ENCODE measurements at regions not wholly inside any gene's neighbourhood (a gene's known extent, or its start where the extent isn't known, plus 50 kb on each side); places are given as distances from the start of the nearest gene placed in this dataset.

- peak overlapping the region; percentile 65 to 71 for H3K4me3 ChIP-seq (replicated peaks in 1 of 2; ENCODE audit: low read depth in 2 of 2, low read length in 2 of 2)
- peak; percentile 37 to 39 for DNase-seq (ENCODE audit: low read depth in 2 of 2)
- TF ChIP-seq, protein P1, sequence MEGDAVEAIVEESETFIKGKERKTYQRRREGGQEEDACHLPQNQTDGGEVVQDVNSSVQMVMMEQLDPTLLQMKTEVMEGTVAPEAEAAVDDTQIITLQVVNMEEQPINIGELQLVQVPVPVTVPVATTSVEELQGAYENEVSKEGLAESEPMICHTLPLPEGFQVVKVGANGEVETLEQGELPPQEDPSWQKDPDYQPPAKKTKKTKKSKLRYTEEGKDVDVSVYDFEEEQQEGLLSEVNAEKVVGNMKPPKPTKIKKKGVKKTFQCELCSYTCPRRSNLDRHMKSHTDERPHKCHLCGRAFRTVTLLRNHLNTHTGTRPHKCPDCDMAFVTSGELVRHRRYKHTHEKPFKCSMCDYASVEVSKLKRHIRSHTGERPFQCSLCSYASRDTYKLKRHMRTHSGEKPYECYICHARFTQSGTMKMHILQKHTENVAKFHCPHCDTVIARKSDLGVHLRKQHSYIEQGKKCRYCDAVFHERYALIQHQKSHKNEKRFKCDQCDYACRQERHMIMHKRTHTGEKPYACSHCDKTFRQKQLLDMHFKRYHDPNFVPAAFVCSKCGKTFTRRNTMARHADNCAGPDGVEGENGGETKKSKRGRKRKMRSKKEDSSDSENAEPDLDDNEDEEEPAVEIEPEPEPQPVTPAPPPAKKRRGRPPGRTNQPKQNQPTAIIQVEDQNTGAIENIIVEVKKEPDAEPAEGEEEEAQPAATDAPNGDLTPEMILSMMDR (IDR thresholded peaks at IDR 0.05; ENCODE audit: low read depth, low read length), result no peak
Measured at GRCh38 chr14:89618330-89618708, 201.3 kb upstream of the FOXN3 start.

DNA sequence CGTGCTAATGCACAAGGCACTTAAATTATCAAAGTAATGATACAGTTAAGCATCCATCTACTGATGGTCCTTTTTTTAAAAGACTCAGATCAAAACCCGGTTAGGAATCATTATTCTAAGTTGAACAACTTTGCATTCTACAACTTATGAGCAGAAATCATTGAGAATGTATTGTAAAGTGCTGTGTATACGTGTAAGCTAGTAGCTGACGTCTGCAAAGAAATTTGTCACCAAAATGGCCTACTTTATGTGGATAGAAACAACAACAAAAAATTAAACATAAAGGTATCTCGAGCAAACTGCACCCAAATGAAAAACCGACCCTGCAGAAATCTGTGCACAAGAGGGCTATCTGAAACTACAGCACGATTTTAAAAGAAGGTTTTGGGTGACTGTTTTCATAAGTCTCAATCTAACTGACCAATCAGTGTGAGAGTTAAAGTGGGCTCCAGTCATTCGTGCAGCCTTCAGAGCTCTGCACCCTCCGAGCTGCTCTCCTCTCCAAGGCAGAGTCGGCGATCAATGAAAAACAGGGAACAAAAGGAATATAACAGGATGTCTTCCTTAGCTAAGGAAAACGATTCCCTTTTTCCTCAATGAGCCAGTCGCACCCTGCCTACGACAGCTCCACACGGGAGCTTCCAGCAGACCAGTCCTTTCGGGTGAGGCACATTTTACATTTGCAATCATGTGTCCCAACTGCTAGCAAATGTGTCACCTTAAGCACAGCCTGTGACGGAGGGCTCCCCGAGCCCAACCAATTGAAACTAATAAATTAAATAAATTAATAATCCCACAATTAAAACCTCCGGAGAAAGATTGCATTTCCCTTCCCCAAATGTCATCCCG, 200.7 kb upstream of the FOXN3 start:
- DNase-seq (ENCODE audit: low read depth in 2 of 2), result peak; percentile 66 to 68
- TF ChIP-seq, protein P1 (IDR thresholded peaks at IDR 0.05; ENCODE audit: low read depth, low read length), result no peak
- H3K4me3 ChIP-seq (replicated peaks in 1 of 2; ENCODE audit: low read depth in 2 of 2, low read length in 2 of 2), result peak overlapping the region; percentile 65 to 71

- TF ChIP-seq, protein P1 (IDR thresholded peaks at IDR 0.05; ENCODE audit: low read depth, low read length), result no peak
- H3K4me3 ChIP-seq (replicated peaks in 1 of 2; ENCODE audit: low read depth in 2 of 2, low read length in 2 of 2), result peak overlapping the region in 1 of 2 donors; percentile 65
- DNase-seq (ENCODE audit: low read depth in 2 of 2), result peak; percentile 63 to 64
Measured at GRCh38 chr14:89616852-89617341, 199.9 kb upstream of the FOXN3 start.

GRCh38 chr14:89616425-89616824, 199.4 kb upstream of the FOXN3 start:
- no peak for DNase-seq (ENCODE audit: low read depth in 2 of 2)
- TF ChIP-seq, protein P1 (IDR thresholded peaks at IDR 0.05; ENCODE audit: low read depth, low read length), result no peak
- H3K4me3 ChIP-seq (replicated peaks in 1 of 2; ENCODE audit: low read depth in 2 of 2, low read length in 2 of 2), result no peak overlapping the region

DNA sequence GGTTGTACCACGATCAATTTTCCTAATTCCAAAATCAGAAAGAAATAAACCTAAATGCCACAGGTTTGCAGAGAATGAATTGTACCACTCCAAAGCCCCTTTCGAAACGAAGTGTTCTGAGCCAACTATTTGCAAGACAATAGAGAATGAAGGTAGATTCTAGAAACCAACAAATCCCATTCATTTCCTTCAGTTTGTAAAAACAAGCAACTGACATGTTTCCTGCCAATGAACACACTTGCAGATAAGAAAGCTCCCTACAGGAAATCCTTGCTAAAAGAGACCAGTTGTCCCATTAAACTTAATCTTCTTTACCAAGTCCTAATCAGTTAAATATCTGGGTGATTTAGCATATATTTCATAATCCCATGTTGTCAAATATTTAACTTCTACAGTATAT, 198.4 kb upstream of the FOXN3 start:
- TF ChIP-seq, protein P1 (IDR thresholded peaks at IDR 0.05; ENCODE audit: low read depth, low read length), result no peak
- DNase-seq (ENCODE audit: low read depth in 2 of 2), result peak; percentile 35 to 61
- no peak overlapping the region for H3K4me3 ChIP-seq (replicated peaks in 1 of 2; ENCODE audit: low read depth in 2 of 2, low read length in 2 of 2)

DNA sequence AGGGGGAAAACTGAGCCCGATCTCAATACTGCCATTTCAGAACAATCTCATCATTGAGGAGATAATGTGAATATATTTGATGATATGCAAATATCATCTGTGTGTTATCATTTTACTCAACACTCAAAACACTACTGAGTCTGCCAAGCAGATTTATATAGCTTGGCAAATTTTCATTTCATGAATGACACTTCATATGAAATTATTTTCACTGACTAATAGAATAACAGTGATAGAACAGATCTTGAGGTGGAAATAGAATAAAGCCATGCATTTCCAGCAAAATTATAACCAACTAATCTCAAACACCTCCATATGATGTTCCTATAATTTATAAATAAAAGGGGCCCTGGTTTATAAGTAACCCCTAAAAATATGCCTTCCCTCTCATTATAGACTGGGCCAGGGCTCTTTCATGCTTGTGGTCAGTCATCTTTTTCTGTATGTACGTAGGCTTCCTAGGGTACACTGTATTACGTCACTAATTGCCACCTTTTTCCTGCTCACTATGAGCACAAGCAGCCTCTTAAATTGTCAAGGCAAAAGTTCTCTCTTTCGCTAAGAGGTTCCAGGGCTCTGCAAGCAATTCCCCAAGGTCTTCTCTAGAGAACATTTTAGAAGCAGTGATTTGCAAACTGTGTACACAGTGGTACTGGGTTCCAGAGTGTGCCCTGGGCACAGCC, 197.1 kb upstream of the FOXN3 start:
- TF ChIP-seq, protein P1 (IDR thresholded peaks at IDR 0.05; ENCODE audit: low read depth, low read length), result no peak
- peak in 1 of 2 donors; percentile 14 for DNase-seq (ENCODE audit: low read depth in 2 of 2)
- H3K4me3 ChIP-seq (replicated peaks in 1 of 2; ENCODE audit: low read depth in 2 of 2, low read length in 2 of 2), result no peak overlapping the region

Measured in cardiac fibroblast (primary cell).